Hepatocyte (in vitro differentiated cells): ENCODE measurements at regions not wholly inside any gene's neighbourhood (a gene's known extent, or its start where the extent isn't known, plus 50 kb on each side); places are given as distances from the start of the nearest gene placed in this dataset.
"Not testable (repeated sequence)": the region's sequence is repeated elsewhere in the genome, so short reads cannot be mapped to it uniquely, and the experiment has no call there.

Experiments used
- DNase-seq: peaks from one replicate; pipeline ENCODE4 v3.0.0-alpha.2; 2016; ENCODE audit warnings: low spot score
- H2AFZ ChIP-seq: fragments of 200-600 bp; sonication (generic); 2 replicates; pipeline ENCODE4 v1.6.0; 2016; ENCODE audit warnings: antibody characterized with exemption, mild to moderate bottlenecking
- H3K27ac ChIP-seq: fragments of 200-600 bp; sonication (generic); 2 replicates; pipeline ENCODE4 v1.5.1; 2016; ENCODE audit warnings: mild to moderate bottlenecking
- H3K27me3 ChIP-seq: fragments of 200-600 bp; sonication (generic); 2 replicates; pipeline ENCODE4 v1.6.1; 2016
- H3K36me3 ChIP-seq: fragments of 200-600 bp; sonication (generic); replicated peaks from 2 replicates; pipeline ENCODE4 v1.5.1; 2016; ENCODE audit warnings: low read depth; ENCODE audit not compliant: insufficient read depth
- H3K4me1 ChIP-seq: fragments of 200-600 bp; sonication (generic); 2 replicates; pipeline ENCODE4 v1.5.1; 2016; ENCODE audit warnings: mild to moderate bottlenecking, moderate library complexity; ENCODE audit not compliant: insufficient read depth
- H3K4me2 ChIP-seq: fragments of 200-600 bp; sonication (generic); 2 replicates; pipeline ENCODE4 v1.6.0; 2016
- H3K4me3 ChIP-seq: fragments of 200-600 bp; sonication (generic); 2 replicates; pipeline ENCODE4 v1.5.1; 2016; ENCODE audit warnings: mild to moderate bottlenecking
- H3K79me2 ChIP-seq: fragments of 200-600 bp; sonication (generic); 2 replicates; pipeline ENCODE4 v1.6.0; 2017; ENCODE audit warnings: mild to moderate bottlenecking
- H3K9me2 ChIP-seq: fragments of 200-600 bp; sonication (generic); replicated peaks from 2 replicates; pipeline ENCODE4 v1.6.0; 2017; ENCODE audit warnings: mild to moderate bottlenecking; ENCODE audit not compliant: insufficient read depth
- H3K9me3 ChIP-seq: fragments of 200-600 bp; sonication (generic); 2 replicates; pipeline ENCODE4 v1.5.1; 2016; ENCODE audit warnings: low read depth, mild to moderate bottlenecking
- H4K20me1 ChIP-seq: fragments of 200-600 bp; sonication (generic); 2 replicates; pipeline ENCODE4 v1.6.0; 2016; ENCODE audit warnings: mild to moderate bottlenecking; ENCODE audit not compliant: insufficient read depth, poor library complexity, severe bottlenecking
- WGBS: methylation state at CpG from one replicate; pipeline ENCODE4 v1.1.6; 2016; ENCODE audit warnings: low lambda C conversion rate; ENCODE audit errors: missing lambda C conversion rate; 5-methylcytosine and 5-hydroxymethylcytosine counted together

GRCh38 chr21:6428498-6429092, 4092.8 kb upstream of the TPTE start:
- not testable (repeated sequence) for H3K4me3 ChIP-seq, H3K4me2 ChIP-seq, H2AFZ ChIP-seq, H4K20me1 ChIP-seq, H3K36me3 ChIP-seq, H3K27ac ChIP-seq, DNase-seq, H3K79me2 ChIP-seq, H3K4me1 ChIP-seq, H3K9me2 ChIP-seq, H3K27me3 ChIP-seq, H3K9me3 ChIP-seq
- WGBS: 94% methylated on average over 7 of the region's 25 CpGs

GRCh38 chr21:6429924-6430323, 4091.5 kb upstream of the TPTE start:
- not testable (repeated sequence) for H3K4me1 ChIP-seq, DNase-seq, H3K27ac ChIP-seq, H4K20me1 ChIP-seq, H3K4me3 ChIP-seq, H3K27me3 ChIP-seq, H3K79me2 ChIP-seq, H3K9me2 ChIP-seq, H2AFZ ChIP-seq, H3K36me3 ChIP-seq, H3K4me2 ChIP-seq, H3K9me3 ChIP-seq
- WGBS: 100% methylated on average over 1 of the region's 8 CpGs

- H2AFZ ChIP-seq, H3K9me2 ChIP-seq, H3K4me3 ChIP-seq, H3K27ac ChIP-seq, H3K36me3 ChIP-seq, H3K4me1 ChIP-seq, H3K9me3 ChIP-seq, H3K79me2 ChIP-seq, DNase-seq, H3K27me3 ChIP-seq, H3K4me2 ChIP-seq, H4K20me1 ChIP-seq: not testable (repeated sequence)
- 71% methylated on average over 1 of the region's 12 CpGs for WGBS
These were observed 4088.2 kb upstream of the TPTE start for GRCh38 chr21:6433149-6433548.

GRCh38 chr21:6436205-6436604, 4085.2 kb upstream of the TPTE start:
- H4K20me1 ChIP-seq, H3K4me1 ChIP-seq: not testable (repeated sequence)

GRCh38 chr21:6436971-6437833, 4084.2 kb upstream of the TPTE start:
- H3K9me3 ChIP-seq, H3K4me3 ChIP-seq, H3K4me1 ChIP-seq, H3K27ac ChIP-seq, H2AFZ ChIP-seq, DNase-seq, H4K20me1 ChIP-seq, H3K79me2 ChIP-seq, H3K36me3 ChIP-seq, H3K4me2 ChIP-seq, H3K9me2 ChIP-seq, H3K27me3 ChIP-seq: not testable (repeated sequence)
- WGBS: 69% methylated on average over 5 of the region's 21 CpGs

More at GRCh38 chr21:6436205-6436604, 4085.2 kb upstream of the TPTE start:
- not testable (repeated sequence) for H3K4me3 ChIP-seq, DNase-seq, H3K9me2 ChIP-seq, H3K4me2 ChIP-seq, H3K36me3 ChIP-seq, H3K9me3 ChIP-seq, H3K79me2 ChIP-seq, H3K27ac ChIP-seq, H2AFZ ChIP-seq, H3K27me3 ChIP-seq
- 66% methylated on average over 7 of the region's 15 CpGs for WGBS

GRCh38 chr21:6437834-6438187, 4083.6 kb upstream of the TPTE start:
- not testable (repeated sequence) for H3K27ac ChIP-seq, H3K36me3 ChIP-seq, H3K4me1 ChIP-seq, H3K79me2 ChIP-seq, H3K9me3 ChIP-seq, H3K9me2 ChIP-seq, DNase-seq, H4K20me1 ChIP-seq, H3K4me3 ChIP-seq, H3K27me3 ChIP-seq, H2AFZ ChIP-seq, H3K4me2 ChIP-seq
- 100% methylated on average over 1 of the region's 7 CpGs for WGBS

GRCh38 chr21:6439058-6439457, 4082.3 kb upstream of the TPTE start:
- not testable (repeated sequence) for DNase-seq
- 83% methylated on average over 5 of the region's 10 CpGs for WGBS

GRCh38 chr21:6454648-6455340, 4066.6 kb upstream of the TPTE start:
- H3K4me3 ChIP-seq, H3K4me1 ChIP-seq, H4K20me1 ChIP-seq, DNase-seq, H2AFZ ChIP-seq, H3K79me2 ChIP-seq, H3K4me2 ChIP-seq, H3K27me3 ChIP-seq, H3K36me3 ChIP-seq, H3K9me2 ChIP-seq, H3K9me3 ChIP-seq, H3K27ac ChIP-seq: not testable (repeated sequence)
- WGBS: 100% methylated on average over 1 of the region's 26 CpGs

More at GRCh38 chr21:6439058-6439457, 4082.3 kb upstream of the TPTE start:
- H3K4me2 ChIP-seq, H4K20me1 ChIP-seq, H3K27ac ChIP-seq, H3K9me3 ChIP-seq, H3K36me3 ChIP-seq, H2AFZ ChIP-seq, H3K4me1 ChIP-seq, H3K27me3 ChIP-seq, H3K4me3 ChIP-seq, H3K79me2 ChIP-seq, H3K9me2 ChIP-seq: not testable (repeated sequence)
